HG03558 (cell line): ENCODE measurements at regions not wholly inside any gene's neighbourhood (a gene's known extent, or its start where the extent isn't known, plus 50 kb on each side); places are given as distances from the start of the nearest gene placed in this dataset.

Source experiments
- ATAC-seq: cut with Tn5 transposase; IDR thresholded peaks from one replicate; pipeline ENCODE4 v1.9.1; 2021; ENCODE audit warnings: moderate number of reproducible peaks; ENCODE audit not compliant: unreplicated experiment; ENCODE audit errors: extremely low read depth

- no peak for ATAC-seq
These were observed 137.9 kb downstream of the BTG1 start for GRCh38 chr12:92007787-92008186.

DNA sequence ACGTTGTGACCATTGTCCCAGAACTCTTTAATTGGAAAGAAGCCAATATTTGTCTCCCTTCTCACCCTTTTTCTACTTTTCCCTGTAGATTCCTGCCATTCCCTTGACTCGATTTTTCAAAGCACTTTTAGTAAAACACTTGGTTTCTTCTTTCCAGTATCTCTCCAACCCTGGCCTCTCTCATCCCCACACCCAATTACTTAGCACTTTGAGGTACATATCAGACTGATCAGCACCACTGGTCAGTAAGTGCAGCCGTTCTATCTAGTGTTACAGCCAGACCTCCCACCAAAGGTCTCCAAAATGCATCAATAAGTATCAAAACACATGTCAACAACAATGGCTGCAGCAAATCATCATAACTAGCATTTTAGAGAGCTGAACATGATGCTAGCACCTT, 141.9 kb downstream of the BTG1 start:
- ATAC-seq, result no peak

GRCh38 chr12:92002673-92003382, 142.8 kb downstream of the BTG1 start:
- ATAC-seq, result no peak

DNA sequence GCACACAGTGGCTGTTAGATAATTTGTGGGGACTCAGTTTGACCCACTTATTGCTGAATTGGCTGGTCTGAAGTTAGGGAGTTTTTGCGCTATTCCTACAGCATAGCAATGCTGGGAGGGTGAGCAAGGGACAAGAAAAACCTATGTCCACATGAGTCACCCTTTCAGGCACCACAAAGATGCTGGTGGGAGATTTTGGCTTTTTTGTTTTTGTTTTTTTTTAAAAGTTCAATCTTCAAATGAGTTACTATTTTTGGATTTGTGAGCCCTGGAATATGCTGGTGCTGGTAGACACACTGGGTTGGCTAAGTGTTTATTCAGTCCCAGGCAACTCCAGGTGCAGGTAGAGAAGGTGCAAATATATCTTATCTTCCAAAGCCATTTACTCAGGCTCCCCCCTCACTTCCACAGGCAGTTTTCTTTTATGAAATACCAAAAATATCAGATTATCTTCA, 143.4 kb downstream of the BTG1 start:
- no peak for ATAC-seq

DNA sequence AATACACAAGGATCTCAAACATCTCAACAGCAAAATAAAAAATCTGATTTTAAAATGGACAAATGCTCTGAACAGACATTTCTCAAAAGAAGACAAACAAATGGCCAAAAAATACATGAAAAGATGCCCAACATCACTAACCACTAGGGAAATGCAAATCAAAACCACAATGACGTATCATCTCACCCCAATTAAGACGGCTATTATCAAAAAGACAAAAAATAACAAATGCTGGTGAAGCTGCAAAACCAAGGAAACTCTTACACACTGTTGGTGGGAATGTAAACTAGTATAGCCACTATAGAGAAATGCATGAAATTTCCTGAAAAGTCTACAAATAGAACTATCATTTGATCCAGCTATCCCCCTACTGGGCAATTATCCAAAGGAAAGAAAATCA, 145.0 kb downstream of the BTG1 start:
- no peak for ATAC-seq

GRCh38 chr12:91999823-92000222, 145.8 kb downstream of the BTG1 start:
- ATAC-seq, result no peak

DNA sequence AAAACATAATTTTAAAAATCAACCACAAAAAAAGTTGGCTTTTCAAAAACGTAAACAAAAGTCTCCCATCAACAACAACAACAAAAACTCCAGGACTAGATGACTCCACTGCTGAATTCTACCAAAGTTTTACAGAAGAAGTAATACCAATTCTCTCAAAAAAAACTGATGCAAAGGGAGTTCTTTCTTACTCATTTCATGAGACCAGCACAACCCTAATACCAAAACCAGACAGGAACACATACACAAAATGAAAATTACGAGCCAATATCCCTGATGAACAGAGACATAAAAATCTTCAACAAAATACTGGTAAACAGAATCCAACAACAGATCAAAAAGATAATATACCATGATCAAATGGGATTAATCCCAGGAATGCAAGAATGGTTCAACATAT, 147.3 kb downstream of the BTG1 start:
- ATAC-seq, result no peak

DNA sequence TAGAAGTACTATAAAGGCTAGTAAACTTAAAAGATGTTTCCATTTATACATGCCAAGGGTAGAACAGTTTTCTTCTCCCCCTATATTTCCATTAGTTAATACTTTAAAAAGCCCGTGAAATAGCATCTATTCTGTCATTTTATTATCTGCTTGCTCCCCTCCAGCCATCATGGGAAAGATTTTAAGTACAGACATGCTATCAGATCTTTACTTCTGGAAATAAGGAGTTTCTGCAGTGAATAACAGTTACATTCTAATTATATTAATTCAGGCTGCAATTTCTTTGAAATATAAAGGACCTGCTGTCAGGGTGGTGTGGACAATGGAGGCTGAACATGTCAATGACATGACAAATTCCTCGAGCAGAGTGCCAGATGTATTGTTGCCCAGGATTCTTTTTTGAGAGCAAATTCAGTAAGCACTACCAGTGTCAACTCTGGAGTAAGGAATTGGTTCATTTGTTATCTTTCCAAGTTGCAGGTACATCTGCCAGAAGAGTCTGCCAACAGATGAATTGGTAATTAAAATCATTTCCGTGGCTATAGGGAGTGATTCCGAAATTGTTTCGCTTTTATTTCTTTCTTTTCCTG, 151.3 kb downstream of the BTG1 start:
- no peak for ATAC-seq

DNA sequence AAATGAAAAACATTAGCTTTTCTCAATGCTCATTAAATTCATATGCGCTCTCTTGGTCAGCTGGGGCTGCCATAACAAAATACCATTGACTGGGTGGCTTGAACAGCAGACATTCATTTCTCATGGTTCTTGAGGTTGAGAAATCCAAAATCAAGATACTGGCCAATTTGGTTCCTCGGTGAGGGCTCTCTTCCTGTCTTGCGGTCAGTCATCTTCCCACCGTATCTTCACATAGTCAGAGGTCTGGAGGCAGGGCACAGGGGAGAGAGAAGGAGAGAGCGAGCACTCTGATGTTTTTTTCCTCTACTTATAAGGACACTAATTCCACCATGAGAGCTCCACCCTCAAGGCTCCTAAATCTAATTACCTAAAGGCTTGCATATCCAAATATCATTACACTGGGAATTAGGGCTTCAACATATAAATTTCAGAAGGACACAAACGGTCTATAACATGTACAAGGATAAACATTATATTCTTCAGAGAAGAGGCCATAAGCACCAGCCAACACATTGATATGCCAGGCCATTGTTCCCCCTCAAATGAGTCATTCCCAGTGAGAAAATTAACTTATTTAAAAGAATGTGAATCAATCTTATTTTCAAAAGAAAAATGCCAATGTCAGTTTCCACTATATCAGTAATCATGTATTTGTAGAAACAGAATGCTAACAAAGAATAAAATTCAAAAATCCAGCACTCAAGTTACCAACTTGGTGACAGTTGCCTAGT, 152.2 kb downstream of the BTG1 start:
- no peak for ATAC-seq

DNA sequence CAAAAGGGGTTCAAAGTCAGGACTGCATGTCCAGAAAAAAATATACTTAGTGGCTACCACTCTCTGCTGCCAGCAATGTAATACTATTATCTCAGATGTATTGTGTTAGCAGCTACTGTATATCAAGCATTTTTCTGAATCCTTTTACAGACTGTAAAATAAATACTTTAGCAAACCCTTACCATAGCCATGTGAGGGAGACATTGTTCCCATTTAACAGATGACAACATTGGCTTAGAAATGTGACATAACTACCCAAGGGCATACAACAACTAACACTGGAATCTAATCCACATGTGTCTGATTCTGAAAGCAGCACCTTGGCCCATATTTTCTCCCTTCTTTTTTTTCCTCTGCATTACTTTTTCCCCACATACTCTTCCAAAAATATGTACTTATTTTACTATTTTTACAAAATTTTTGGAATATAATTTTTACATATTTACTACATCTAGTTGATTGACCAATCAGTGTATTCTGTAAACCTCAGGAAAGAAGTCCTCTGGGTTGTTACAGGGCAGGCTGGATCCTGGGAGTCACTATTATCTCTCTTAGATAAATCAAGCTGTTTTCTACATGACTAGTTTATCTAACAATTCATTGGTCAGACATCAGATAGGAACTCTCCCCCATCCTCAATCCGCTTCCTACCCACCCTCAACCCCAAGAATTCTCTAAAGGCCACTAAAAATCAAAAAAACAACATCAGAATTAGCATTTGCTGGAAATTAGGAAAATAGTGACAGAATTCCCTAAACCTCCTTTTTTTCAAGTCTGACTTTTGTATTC, 154.1 kb downstream of the BTG1 start:
- ATAC-seq, result no peak

DNA sequence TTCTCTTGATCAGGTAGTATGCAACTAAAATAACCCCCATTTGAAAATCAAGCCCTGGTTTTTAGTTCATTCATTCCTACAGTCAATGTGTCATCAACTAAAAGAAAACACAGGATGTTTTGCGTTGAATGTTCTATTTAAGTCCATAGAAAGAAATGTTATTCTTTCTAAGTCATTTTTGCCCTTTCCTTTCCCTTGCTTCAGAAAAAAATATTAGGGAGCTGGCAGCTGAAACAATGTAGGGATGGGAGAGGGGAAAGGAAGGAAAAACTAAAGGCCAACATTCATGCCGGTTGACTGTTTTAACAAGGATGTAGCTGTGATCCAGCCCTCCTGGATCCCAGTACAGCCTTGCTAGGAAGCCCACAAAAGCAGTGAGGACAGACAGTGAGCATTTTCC, 155.1 kb downstream of the BTG1 start:
- no peak for ATAC-seq

- ATAC-seq, result no peak
These were observed 156.5 kb downstream of the BTG1 start for GRCh38 chr12:91989143-91989542.

GRCh38 chr12:91988086-91988923, 157.3 kb downstream of the BTG1 start:
- no peak for ATAC-seq

GRCh38 chr12:91986084-91986483, 159.6 kb downstream of the BTG1 start:
- no peak for ATAC-seq

- ATAC-seq, result no peak
These were observed 160.5 kb downstream of the BTG1 start for GRCh38 chr12:91985002-91985787.

- no peak for ATAC-seq
These were observed 161.1 kb downstream of the BTG1 start for GRCh38 chr12:91984556-91984955.

DNA sequence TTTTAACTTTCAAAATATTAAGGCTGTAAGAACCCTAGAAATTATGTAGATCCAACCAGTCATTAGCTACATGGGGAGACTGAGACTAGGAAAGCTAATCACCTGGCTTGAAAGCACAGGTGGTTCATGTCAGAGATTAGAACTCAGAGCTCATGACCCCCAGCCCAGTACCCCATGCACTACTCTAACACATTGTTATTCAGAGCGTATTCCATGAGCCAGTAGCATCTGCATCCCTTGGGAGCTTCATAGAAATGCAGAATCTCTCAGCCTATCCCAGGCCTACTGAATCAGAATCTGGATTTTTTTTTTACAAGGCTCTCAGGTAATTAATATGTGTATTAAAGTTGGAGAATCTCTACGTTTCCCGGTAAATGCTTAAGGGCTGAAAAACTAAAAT, 161.7 kb downstream of the BTG1 start:
- ATAC-seq, result no peak

DNA sequence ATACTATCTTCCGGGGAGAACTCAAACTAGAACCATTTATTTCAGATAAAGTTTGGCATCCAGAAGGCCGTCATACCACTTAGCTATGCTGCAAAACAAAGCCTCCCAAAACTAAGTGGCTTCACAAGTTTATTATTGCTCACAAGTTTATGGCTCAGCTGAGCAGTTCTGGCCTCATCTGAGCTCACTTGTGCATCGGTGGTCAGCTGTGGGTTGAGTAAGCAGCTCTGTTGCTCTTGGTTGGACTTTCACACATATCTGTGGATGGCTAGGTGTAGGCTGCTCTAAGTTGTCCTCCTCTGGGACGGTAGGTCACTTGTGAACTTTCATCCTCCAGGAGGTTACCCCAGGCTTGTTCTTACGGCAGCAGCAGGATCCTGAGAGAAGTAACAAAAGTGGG, 162.7 kb downstream of the BTG1 start:
- no peak for ATAC-seq

DNA sequence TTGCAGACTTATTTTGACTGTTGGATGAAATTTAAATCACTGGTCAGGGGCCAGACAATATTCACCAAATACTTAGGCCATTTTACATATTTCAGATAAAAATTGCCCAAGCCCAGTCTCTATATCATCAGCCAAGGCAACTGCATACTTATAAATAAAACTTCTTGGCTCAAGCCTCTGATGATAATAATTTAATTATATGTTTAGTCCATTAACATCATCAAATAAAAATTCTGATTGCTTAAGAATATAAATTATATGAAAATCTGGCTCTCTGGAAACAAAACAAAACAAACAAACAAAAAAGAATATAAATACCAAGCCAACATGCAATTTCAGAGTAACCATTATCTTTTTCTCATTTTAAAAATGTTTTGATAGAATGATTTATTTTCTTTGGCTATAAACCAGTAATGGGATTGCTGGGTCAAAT, 165.2 kb downstream of the BTG1 start:
- ATAC-seq, result no peak
